OCI-LY7 (cell line): ENCODE measurements at regions not wholly inside any gene's neighbourhood (a gene's known extent, or its start where the extent isn't known, plus 50 kb on each side); places are given as distances from the start of the nearest gene placed in this dataset.

ENCODE experiments used
- BruUV-seq: library from RNA; stranded (reverse); fragments of 400-500 nt; replicated peaks from 2 replicates; lab custom pipeline; 2021; lab: Mats Ljungman, UMichigan
- CTCF ChIA-PET: fragments of 300-600 bp; sonication (Branson Sonifier 250); formaldehyde crosslinking; loops from one replicate; lab custom pipeline; 2022; ENCODE audit warnings: antibody characterized with exemption; ENCODE audit not compliant: unreplicated experiment; lab: Charles Lee
- POLR2A ChIA-PET: fragments of 300-600 bp; sonication (Branson Sonifier 250); formaldehyde crosslinking; loops from one replicate; lab custom pipeline; 2022; ENCODE audit warnings: antibody characterized with exemption; lab: Charles Lee
- DNase-seq: peaks from one replicate; pipeline ENCODE4 v3.0.0-alpha.2; 2015; ENCODE audit warnings: low spot score
- H2AFZ ChIP-seq: fragments of 200-600 bp; sonication (generic), shearing (Covaris generic); 2 replicates; pipeline ENCODE4 v1.6.1; 2014; ENCODE audit warnings: mild to moderate bottlenecking, antibody characterized with exemption, low read length, moderate library complexity
- H3K27ac ChIP-seq: fragments of 200-600 bp; sonication (generic); 2 replicates; pipeline ENCODE4 v1.5.1; 2014; ENCODE audit warnings: mixed run types, low read depth, mild to moderate bottlenecking, moderate library complexity, low read length, inconsistent platforms; ENCODE audit not compliant: poor library complexity, severe bottlenecking
- H3K36me3 ChIP-seq: fragments of 200-600 bp; sonication (generic); 2 replicates; pipeline ENCODE4 v1.6.1; 2014; ENCODE audit warnings: mild to moderate bottlenecking, antibody characterized with exemption, low read length, moderate library complexity, mixed read lengths; ENCODE audit not compliant: insufficient read depth
- H3K4me1 ChIP-seq: fragments of 200-600 bp; sonication (generic); 2 replicates; pipeline ENCODE4 v1.5.1; 2014; ENCODE audit warnings: mild to moderate bottlenecking, low read length; ENCODE audit not compliant: insufficient read depth, poor library complexity, severe bottlenecking
- H3K4me2 ChIP-seq: fragments of 200-600 bp; sonication (generic); 2 replicates; pipeline ENCODE4 v1.6.1; 2014; ENCODE audit warnings: mild to moderate bottlenecking, low read length
- H3K4me3 ChIP-seq: fragments of 200-600 bp; sonication (generic); 2 replicates; pipeline ENCODE4 v1.5.1; 2014; ENCODE audit warnings: mild to moderate bottlenecking, low read depth, low read length; ENCODE audit not compliant: poor library complexity, severe bottlenecking
- H3K79me2 ChIP-seq: fragments of 200-600 bp; sonication (generic); 2 replicates; pipeline ENCODE4 v1.6.1; 2016; ENCODE audit warnings: low read depth, mild to moderate bottlenecking, low read length, moderate library complexity, mixed read lengths; ENCODE audit not compliant: insufficient read depth
- H3K9me2 ChIP-seq: fragments of 200-600 bp; sonication (generic); 2 replicates; pipeline ENCODE4 v1.6.1; 2016; ENCODE audit warnings: mild to moderate bottlenecking, low read length, mixed read lengths; ENCODE audit not compliant: insufficient read depth
- H3K9me3 ChIP-seq: fragments of 200-600 bp; sonication (generic); 2 replicates; pipeline ENCODE4 v1.6.1; 2014; ENCODE audit warnings: mild to moderate bottlenecking, mixed run types, low read length, mixed read lengths
- H4K20me1 ChIP-seq: fragments of 200-600 bp; sonication (generic); 2 replicates; pipeline ENCODE4 v1.6.1; 2014; ENCODE audit warnings: mild to moderate bottlenecking, antibody characterized with exemption, low read length, moderate library complexity, mixed read lengths; ENCODE audit not compliant: insufficient read depth
- EZH2phosphoT487 ChIP-seq: fragments of 200-600 bp; sonication (generic); IDR thresholded peaks from 2 replicates; pipeline ENCODE4 v1.6.1; 2018; ENCODE audit warnings: low read depth, borderline replicate concordance, mild to moderate bottlenecking, mixed run types, antibody characterized with exemption, low read length, moderate library complexity, mixed read lengths
- intact Hi-C: fragments of 100-400 bp; cut with micrococcal nuclease; formaldehyde crosslinking; loops from one replicate; pipeline ENCODE4 v1.10.0; 2022; ENCODE audit not compliant: unreplicated experiment
- TF ChIP-seq, protein P1 (sequence below): fragments of 200-600 bp; sonication (generic); conservative IDR thresholded peaks from 2 replicates; pipeline ENCODE4 v1.5.1; 2014; ENCODE audit warnings: mild to moderate bottlenecking, antibody characterized with exemption, low read length, moderate library complexity, mixed read lengths

- BruUV-seq = no TSS peak
- H4K20me1 ChIP-seq = no peaks in the 10 kb centered on the region
- H3K9me3 ChIP-seq = peaks cover 7% of the 10 kb centered on the region; the same call in 1 of the 2 replicates
- TF ChIP-seq, protein P1, sequence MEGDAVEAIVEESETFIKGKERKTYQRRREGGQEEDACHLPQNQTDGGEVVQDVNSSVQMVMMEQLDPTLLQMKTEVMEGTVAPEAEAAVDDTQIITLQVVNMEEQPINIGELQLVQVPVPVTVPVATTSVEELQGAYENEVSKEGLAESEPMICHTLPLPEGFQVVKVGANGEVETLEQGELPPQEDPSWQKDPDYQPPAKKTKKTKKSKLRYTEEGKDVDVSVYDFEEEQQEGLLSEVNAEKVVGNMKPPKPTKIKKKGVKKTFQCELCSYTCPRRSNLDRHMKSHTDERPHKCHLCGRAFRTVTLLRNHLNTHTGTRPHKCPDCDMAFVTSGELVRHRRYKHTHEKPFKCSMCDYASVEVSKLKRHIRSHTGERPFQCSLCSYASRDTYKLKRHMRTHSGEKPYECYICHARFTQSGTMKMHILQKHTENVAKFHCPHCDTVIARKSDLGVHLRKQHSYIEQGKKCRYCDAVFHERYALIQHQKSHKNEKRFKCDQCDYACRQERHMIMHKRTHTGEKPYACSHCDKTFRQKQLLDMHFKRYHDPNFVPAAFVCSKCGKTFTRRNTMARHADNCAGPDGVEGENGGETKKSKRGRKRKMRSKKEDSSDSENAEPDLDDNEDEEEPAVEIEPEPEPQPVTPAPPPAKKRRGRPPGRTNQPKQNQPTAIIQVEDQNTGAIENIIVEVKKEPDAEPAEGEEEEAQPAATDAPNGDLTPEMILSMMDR = no peak
- no peak for TF ChIP-seq EZH2phosphoT487
- H3K4me1 ChIP-seq = no peaks in the 10 kb centered on the region
- no peak for DNase-seq
- CTCF ChIA-PET = no interaction called here
- no peak overlapping the region for H3K4me3 ChIP-seq
- no peaks in the 10 kb centered on the region for H3K36me3 ChIP-seq
- H3K9me2 ChIP-seq = no peaks in the 10 kb centered on the region
- H3K4me2 ChIP-seq = no peak overlapping the region
- H2AFZ ChIP-seq = no peak overlapping the region
- intact Hi-C loops = no loop called here
- no peak overlapping the region for H3K27ac ChIP-seq
- POLR2A ChIA-PET = interaction anchor here (0.6 kb wide), 1 partner anchor 211 kb away, joined by 6 read pairs; no protein-coding TSS in a partner anchor
- H3K79me2 ChIP-seq = no peaks in the 10 kb centered on the region
Measured at GRCh38 chr1:83034851-83035250, 964.1 kb downstream of the TTLL7 start.

- Histone ChIP-seq H2AFZ (no peak overlapping the region), H3K4me3 (no peak overlapping the region), H3K79me2 (no peaks in the 10 kb centered on the region), H3K4me1 (no peaks in the 10 kb centered on the region), H3K36me3 (no peaks in the 10 kb centered on the region), H3K9me3 (peaks cover 7% of the 10 kb centered on the region; the same call in 1 of the 2 replicates), H3K27ac (no peak overlapping the region), H3K4me2 (no peak overlapping the region), H4K20me1 (no peaks in the 10 kb centered on the region), H3K9me2 (no peaks in the 10 kb centered on the region)
- intact Hi-C loops = no loop called here
- BruUV-seq = no TSS peak
- DNase-seq = no peak
- POLR2A ChIA-PET = no interaction called here
- TF ChIP-seq EZH2phosphoT487 = no peak
- TF ChIP-seq, protein P1 = no peak
- CTCF ChIA-PET = no interaction called here
Measured at GRCh38 chr1:83033682-83034081, 965.2 kb downstream of the TTLL7 start.

- H3K4me2 ChIP-seq = no peak overlapping the region
- no peaks in the 10 kb centered on the region for H3K79me2 ChIP-seq
- H3K36me3 ChIP-seq = no peaks in the 10 kb centered on the region
- BruUV-seq = no TSS peak
- no peaks in the 10 kb centered on the region for H4K20me1 ChIP-seq
- ChIA-PET CTCF (no interaction called here), POLR2A (no interaction called here)
- no peaks in the 10 kb centered on the region for H3K9me2 ChIP-seq
- DNase-seq = no peak
- TF ChIP-seq, protein P1 = no peak
- TF ChIP-seq EZH2phosphoT487 = no peak
- H3K4me1 ChIP-seq = no peaks in the 10 kb centered on the region
- H3K4me3 ChIP-seq = no peak overlapping the region
- intact Hi-C loops = no loop called here
- 0 out of 2 replicates have a peak, but pooled peaks cover 3% of the 10 kb centered on the region for H3K9me3 ChIP-seq
- no peak overlapping the region for H3K27ac ChIP-seq
- H2AFZ ChIP-seq = no peak overlapping the region
Measured at GRCh38 chr1:83029916-83030315, 969.0 kb downstream of the TTLL7 start.
